OCI-LY3 (cell line): ENCODE measurements at regions not wholly inside any gene's neighbourhood (a gene's known extent, or its start where the extent isn't known, plus 50 kb on each side); places are given as distances from the start of the nearest gene placed in this dataset.

Source experiments
- H2AFZ ChIP-seq: fragments of 200-600, 300-600 bp; shearing (Covaris generic); 2 replicates; pipeline ENCODE4 v1.6.0; 2014; ENCODE audit warnings: antibody characterized with exemption, low read depth, low read length
- H3K27ac ChIP-seq: fragments of 200-600, 300-600 bp; sonication (generic); 2 replicates; pipeline ENCODE4 v1.5.1; 2014; ENCODE audit warnings: mild to moderate bottlenecking, low read length, moderate library complexity, mixed read lengths
- H3K27me3 ChIP-seq: fragments of 200-600, 300-600 bp; sonication (generic); 2 replicates; pipeline ENCODE4 v1.6.1; 2014; ENCODE audit warnings: low read depth, low read length, mixed read lengths
- H3K36me3 ChIP-seq: fragments of 200-600, 300-600 bp; sonication (generic); replicated peaks from 2 replicates; pipeline ENCODE3; 2014; ENCODE audit warnings: low read depth, low read length, mixed read lengths
- H3K4me1 ChIP-seq: fragments of 300-600, 200-600 bp; sonication (generic); 2 replicates; pipeline ENCODE4 v1.6.1; 2014; ENCODE audit warnings: low read length, mixed read lengths
- H3K4me2 ChIP-seq: fragments of 200-600, 300-600 bp; sonication (generic); 2 replicates; pipeline ENCODE4 v1.6.1; 2014; ENCODE audit warnings: low read length, mixed read lengths
- H3K4me3 ChIP-seq: fragments of 300-600, 200-600 bp; sonication (generic); 2 replicates; pipeline ENCODE4 v1.5.1; 2014; ENCODE audit warnings: antibody characterized with exemption, mild to moderate bottlenecking, low read length, moderate library complexity
- H3K79me2 ChIP-seq: fragments of 300-600, 200-600 bp; shearing (Covaris generic); 2 replicates; pipeline ENCODE4 v1.6.1; 2014; ENCODE audit warnings: mild to moderate bottlenecking, low read length, mixed read lengths
- H3K9ac ChIP-seq: fragments of 300-600, 200-600 bp; shearing (Covaris generic); 2 replicates; pipeline ENCODE4 v1.6.0; 2014; ENCODE audit warnings: mild to moderate bottlenecking, low read length, moderate library complexity
- H3K9me3 ChIP-seq: fragments of 200-600, 300-600 bp; shearing (Covaris generic); 2 replicates; pipeline ENCODE4 v1.6.1; 2014; ENCODE audit warnings: low read length, mixed read lengths; ENCODE audit not compliant: insufficient read depth
- H4K20me1 ChIP-seq: fragments of 200-600, 300-600 bp; sonication (generic); 2 replicates; pipeline ENCODE4 v1.6.1; 2016; ENCODE audit warnings: low read length, mixed read lengths; ENCODE audit not compliant: insufficient read depth
- CTCF ChIP-seq: fragments of 200-600, 300-600 bp; sonication (generic); IDR thresholded peaks from 2 replicates; pipeline ENCODE4 v1.5.1; 2014; ENCODE audit warnings: antibody characterized with exemption, low read length, low read depth
- EZH2phosphoT487 ChIP-seq: fragments of 200-600 bp; shearing (Covaris generic); IDR thresholded peaks from 2 replicates; pipeline ENCODE4 v1.6.1; 2018; ENCODE audit warnings: antibody characterized with exemption, mixed run types, low read depth

GRCh38 chr1:87674791-87675190 is 346.1 kb downstream of the LMO4 start:
- no peak overlapping the region for H3K9ac ChIP-seq
- no peak overlapping the region for H3K27ac ChIP-seq
- no peaks in the 10 kb centered on the region for H3K36me3 ChIP-seq
- no peak overlapping the region for H3K4me3 ChIP-seq
- no peaks in the 10 kb centered on the region for H4K20me1 ChIP-seq
- H3K4me2 ChIP-seq = no peak overlapping the region
- H2AFZ ChIP-seq = no peak overlapping the region
- no peaks in the 10 kb centered on the region for H3K9me3 ChIP-seq
- H3K79me2 ChIP-seq = no peaks in the 10 kb centered on the region
- no peaks in the 10 kb centered on the region for H3K27me3 ChIP-seq
- no peak for TF ChIP-seq CTCF
- H3K4me1 ChIP-seq = no peaks in the 10 kb centered on the region

GRCh38 chr1:87678266-87678665 is 349.6 kb downstream of the LMO4 start:
- H3K36me3 ChIP-seq = no peaks in the 10 kb centered on the region
- H3K9me3 ChIP-seq = no peaks in the 10 kb centered on the region
- no peak overlapping the region for H2AFZ ChIP-seq
- no peaks in the 10 kb centered on the region for H3K79me2 ChIP-seq
- TF ChIP-seq EZH2phosphoT487 (no peak), CTCF (no peak)
- no peaks in the 10 kb centered on the region for H4K20me1 ChIP-seq
- H3K27ac ChIP-seq = no peak overlapping the region
- no peak overlapping the region for H3K4me2 ChIP-seq
- no peak overlapping the region for H3K9ac ChIP-seq
- H3K4me1 ChIP-seq = peaks cover 6% of the 10 kb centered on the region
- H3K27me3 ChIP-seq = no peaks in the 10 kb centered on the region
- H3K4me3 ChIP-seq = no peak overlapping the region

- TF ChIP-seq EZH2phosphoT487 = no peak
- TF ChIP-seq CTCF = no peak; the same call in 1 of the 2 replicates
- Histone ChIP-seq H3K9ac (no peak overlapping the region), H3K4me3 (no peak overlapping the region), H3K27me3 (no peaks in the 10 kb centered on the region), H3K4me1 (peaks cover 11% of the 10 kb centered on the region), H3K4me2 (no peak overlapping the region), H3K9me3 (no peaks in the 10 kb centered on the region), H3K79me2 (no peaks in the 10 kb centered on the region), H3K27ac (no peak overlapping the region), H4K20me1 (no peaks in the 10 kb centered on the region), H3K36me3 (no peaks in the 10 kb centered on the region), H2AFZ (no peak overlapping the region)
Measured at GRCh38 chr1:87682565-87682964, 353.9 kb downstream of the LMO4 start.

GRCh38 chr1:87683196-87683956 is 354.7 kb downstream of the LMO4 start:
- H3K27me3 ChIP-seq = no peaks in the 10 kb centered on the region
- H3K4me1 ChIP-seq = peaks cover 11% of the 10 kb centered on the region
- 0 out of 2 replicates have a peak overlapping the region, but pooled peaks have one; percentile 9 for H3K4me2 ChIP-seq
- H3K9me3 ChIP-seq = no peaks in the 10 kb centered on the region
- TF ChIP-seq EZH2phosphoT487 (no peak), CTCF (no peak)
- no peaks in the 10 kb centered on the region for H4K20me1 ChIP-seq
- no peak overlapping the region for H3K4me3 ChIP-seq
- no peak overlapping the region for H3K27ac ChIP-seq
- no peaks in the 10 kb centered on the region for H3K79me2 ChIP-seq
- H3K9ac ChIP-seq = no peak overlapping the region
- H2AFZ ChIP-seq = no peak overlapping the region
- no peaks in the 10 kb centered on the region for H3K36me3 ChIP-seq
